WTC11 (cell line): ENCODE measurements at regions not wholly inside any gene's neighbourhood (a gene's known extent, or its start where the extent isn't known, plus 50 kb on each side); places are given as distances from the start of the nearest gene placed in this dataset.

Source experiments
- CBFB ChIP-seq: sonication (generic); formaldehyde crosslinking; IDR thresholded peaks from 2 replicates; pipeline ENCODE4 v1.8.1; 2022; ENCODE audit warnings: mild to moderate bottlenecking, low read depth, missing genetic modification reagents
- CREB1 ChIP-seq: sonication (generic); formaldehyde crosslinking; IDR thresholded peaks from 2 replicates; pipeline ENCODE4 v1.8.0; 2023; ENCODE audit warnings: mild to moderate bottlenecking, missing genetic modification reagents
- ELF4 ChIP-seq: sonication (generic); formaldehyde crosslinking; IDR thresholded peaks from 2 replicates; pipeline ENCODE4 v1.8.1; 2022; ENCODE audit warnings: low read depth, mild to moderate bottlenecking, moderate library complexity, missing genetic modification reagents
- ERG ChIP-seq: fragments of 250-450 bp; sonication (Bioruptor Pico); IDR thresholded peaks from 2 replicates; pipeline ENCODE4 v1.8.0; 2021; ENCODE audit warnings: mild to moderate bottlenecking
- IRF2 ChIP-seq: sonication (generic); formaldehyde crosslinking; IDR thresholded peaks from 2 replicates; pipeline ENCODE4 v1.8.0; 2022; ENCODE audit warnings: low read depth, missing genetic modification reagents, borderline replicate concordance
- JUN ChIP-seq: sonication (generic); formaldehyde crosslinking; IDR thresholded peaks from 2 replicates; pipeline ENCODE4 v1.8.0; 2023; ENCODE audit warnings: mild to moderate bottlenecking, missing genetic modification reagents
- NFE2L1 ChIP-seq: sonication (generic); formaldehyde crosslinking; IDR thresholded peaks from 2 replicates; pipeline ENCODE4 v1.8.1; 2023; ENCODE audit warnings: missing genetic modification reagents
- NR3C1 ChIP-seq: sonication (generic); formaldehyde crosslinking; conservative IDR thresholded peaks from 2 replicates; pipeline ENCODE4 v1.8.1; 2023; ENCODE audit warnings: low read depth, mild to moderate bottlenecking, missing genetic modification reagents
- USF2 ChIP-seq: sonication (generic); formaldehyde crosslinking; IDR thresholded peaks from 2 replicates; pipeline ENCODE4 v1.8.1; 2023; ENCODE audit warnings: mild to moderate bottlenecking, missing genetic modification reagents, moderate library complexity
- TF ChIP-seq, protein P1 (sequence below): fragments of 200-600 bp; IDR thresholded peaks from 2 replicates; pipeline ENCODE4 v1.8.0; 2022; ENCODE audit warnings: antibody characterized with exemption
- TF ChIP-seq, protein P2 (sequence below): sonication (generic); formaldehyde crosslinking; IDR thresholded peaks from 2 replicates; pipeline ENCODE4 v1.8.0; 2023; ENCODE audit warnings: missing genetic modification reagents
- TF ChIP-seq, protein P3 (sequence below): sonication (generic); formaldehyde crosslinking; IDR thresholded peaks from 2 replicates; pipeline ENCODE4 v1.8.1; 2022; ENCODE audit warnings: low read depth, missing genetic modification reagents, borderline replicate concordance

GRCh38 chr10:35711615-35712411 lies 69.7 kb upstream of the FZD8 start:
- no peak for TF ChIP-seq USF2 (CRISPR knock-in tag)
- no peak for TF ChIP-seq JUN (CRISPR knock-in tag)
- TF ChIP-seq, protein P1, sequence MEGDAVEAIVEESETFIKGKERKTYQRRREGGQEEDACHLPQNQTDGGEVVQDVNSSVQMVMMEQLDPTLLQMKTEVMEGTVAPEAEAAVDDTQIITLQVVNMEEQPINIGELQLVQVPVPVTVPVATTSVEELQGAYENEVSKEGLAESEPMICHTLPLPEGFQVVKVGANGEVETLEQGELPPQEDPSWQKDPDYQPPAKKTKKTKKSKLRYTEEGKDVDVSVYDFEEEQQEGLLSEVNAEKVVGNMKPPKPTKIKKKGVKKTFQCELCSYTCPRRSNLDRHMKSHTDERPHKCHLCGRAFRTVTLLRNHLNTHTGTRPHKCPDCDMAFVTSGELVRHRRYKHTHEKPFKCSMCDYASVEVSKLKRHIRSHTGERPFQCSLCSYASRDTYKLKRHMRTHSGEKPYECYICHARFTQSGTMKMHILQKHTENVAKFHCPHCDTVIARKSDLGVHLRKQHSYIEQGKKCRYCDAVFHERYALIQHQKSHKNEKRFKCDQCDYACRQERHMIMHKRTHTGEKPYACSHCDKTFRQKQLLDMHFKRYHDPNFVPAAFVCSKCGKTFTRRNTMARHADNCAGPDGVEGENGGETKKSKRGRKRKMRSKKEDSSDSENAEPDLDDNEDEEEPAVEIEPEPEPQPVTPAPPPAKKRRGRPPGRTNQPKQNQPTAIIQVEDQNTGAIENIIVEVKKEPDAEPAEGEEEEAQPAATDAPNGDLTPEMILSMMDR = no peak
- TF ChIP-seq NR3C1 (CRISPR knock-in tag) = no peak
- TF ChIP-seq CREB1 = no peak
- TF ChIP-seq NFE2L1 (CRISPR knock-in tag) = no peak
- TF ChIP-seq CBFB = no peak
- no peak for TF ChIP-seq ELF4 (CRISPR knock-in tag)
- no peak for TF ChIP-seq ERG
- TF ChIP-seq, protein P2, sequence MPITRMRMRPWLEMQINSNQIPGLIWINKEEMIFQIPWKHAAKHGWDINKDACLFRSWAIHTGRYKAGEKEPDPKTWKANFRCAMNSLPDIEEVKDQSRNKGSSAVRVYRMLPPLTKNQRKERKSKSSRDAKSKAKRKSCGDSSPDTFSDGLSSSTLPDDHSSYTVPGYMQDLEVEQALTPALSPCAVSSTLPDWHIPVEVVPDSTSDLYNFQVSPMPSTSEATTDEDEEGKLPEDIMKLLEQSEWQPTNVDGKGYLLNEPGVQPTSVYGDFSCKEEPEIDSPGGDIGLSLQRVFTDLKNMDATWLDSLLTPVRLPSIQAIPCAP = no peak
- TF ChIP-seq, protein P3, sequence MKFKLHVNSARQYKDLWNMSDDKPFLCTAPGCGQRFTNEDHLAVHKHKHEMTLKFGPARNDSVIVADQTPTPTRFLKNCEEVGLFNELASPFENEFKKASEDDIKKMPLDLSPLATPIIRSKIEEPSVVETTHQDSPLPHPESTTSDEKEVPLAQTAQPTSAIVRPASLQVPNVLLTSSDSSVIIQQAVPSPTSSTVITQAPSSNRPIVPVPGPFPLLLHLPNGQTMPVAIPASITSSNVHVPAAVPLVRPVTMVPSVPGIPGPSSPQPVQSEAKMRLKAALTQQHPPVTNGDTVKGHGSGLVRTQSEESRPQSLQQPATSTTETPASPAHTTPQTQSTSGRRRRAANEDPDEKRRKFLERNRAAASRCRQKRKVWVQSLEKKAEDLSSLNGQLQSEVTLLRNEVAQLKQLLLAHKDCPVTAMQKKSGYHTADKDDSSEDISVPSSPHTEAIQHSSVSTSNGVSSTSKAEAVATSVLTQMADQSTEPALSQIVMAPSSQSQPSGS (CRISPR knock-in tag) = no peak
- no peak for TF ChIP-seq IRF2 (CRISPR knock-in tag)
